Gastrocnemius medialis (tissue), 4 donors: ENCODE measurements at regions not wholly inside any gene's neighbourhood (a gene's known extent, or its start where the extent isn't known, plus 50 kb on each side); places are given as distances from the start of the nearest gene placed in this dataset.

ENCODE experiments used
- POLR2A ChIP-seq, 2 donors: fragments of 450-650 bp; IDR thresholded peaks; one replicate each; pipeline ENCODE4 v1.6.1; 2017; ENCODE audit warnings: antibody characterized with exemption in 2 of 2, mild to moderate bottlenecking in 2 of 2, moderate library complexity in 2 of 2
- TF ChIP-seq, protein P1 (sequence below), 5 experiments: fragments of 450-650 bp in 3 of 5; fragments of 200-600 bp in 2 of 5; sonication (generic) in 2 of 5; IDR thresholded peaks in 4 of 5; conservative IDR thresholded peaks in 1 of 5; 1 replicate in 4 of 5; 2 replicates in 1 of 5; pipeline ENCODE4 v1.5.1; 2016 to 2019; ENCODE audit warnings: antibody characterized with exemption in 5 of 5, mild to moderate bottlenecking in 3 of 5, moderate library complexity in 3 of 5

GRCh38 chr5:68406767-68407241 is 191.2 kb downstream of the PIK3R1 start:
- TF ChIP-seq POLR2A (IDR thresholded peaks at IDR 0.05) = no peak
- TF ChIP-seq, protein P1, sequence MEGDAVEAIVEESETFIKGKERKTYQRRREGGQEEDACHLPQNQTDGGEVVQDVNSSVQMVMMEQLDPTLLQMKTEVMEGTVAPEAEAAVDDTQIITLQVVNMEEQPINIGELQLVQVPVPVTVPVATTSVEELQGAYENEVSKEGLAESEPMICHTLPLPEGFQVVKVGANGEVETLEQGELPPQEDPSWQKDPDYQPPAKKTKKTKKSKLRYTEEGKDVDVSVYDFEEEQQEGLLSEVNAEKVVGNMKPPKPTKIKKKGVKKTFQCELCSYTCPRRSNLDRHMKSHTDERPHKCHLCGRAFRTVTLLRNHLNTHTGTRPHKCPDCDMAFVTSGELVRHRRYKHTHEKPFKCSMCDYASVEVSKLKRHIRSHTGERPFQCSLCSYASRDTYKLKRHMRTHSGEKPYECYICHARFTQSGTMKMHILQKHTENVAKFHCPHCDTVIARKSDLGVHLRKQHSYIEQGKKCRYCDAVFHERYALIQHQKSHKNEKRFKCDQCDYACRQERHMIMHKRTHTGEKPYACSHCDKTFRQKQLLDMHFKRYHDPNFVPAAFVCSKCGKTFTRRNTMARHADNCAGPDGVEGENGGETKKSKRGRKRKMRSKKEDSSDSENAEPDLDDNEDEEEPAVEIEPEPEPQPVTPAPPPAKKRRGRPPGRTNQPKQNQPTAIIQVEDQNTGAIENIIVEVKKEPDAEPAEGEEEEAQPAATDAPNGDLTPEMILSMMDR (IDR thresholded peaks at IDR 0.05 in 4 of 5, conservative IDR thresholded peaks at IDR 0.05 in 1 of 5) = no peak
